ENCODE measurements at regions not wholly inside any gene's neighbourhood (a gene's known extent, or its start where the extent isn't known, plus 50 kb on each side); places are given as distances from the start of the nearest gene placed in this dataset.

DNA sequence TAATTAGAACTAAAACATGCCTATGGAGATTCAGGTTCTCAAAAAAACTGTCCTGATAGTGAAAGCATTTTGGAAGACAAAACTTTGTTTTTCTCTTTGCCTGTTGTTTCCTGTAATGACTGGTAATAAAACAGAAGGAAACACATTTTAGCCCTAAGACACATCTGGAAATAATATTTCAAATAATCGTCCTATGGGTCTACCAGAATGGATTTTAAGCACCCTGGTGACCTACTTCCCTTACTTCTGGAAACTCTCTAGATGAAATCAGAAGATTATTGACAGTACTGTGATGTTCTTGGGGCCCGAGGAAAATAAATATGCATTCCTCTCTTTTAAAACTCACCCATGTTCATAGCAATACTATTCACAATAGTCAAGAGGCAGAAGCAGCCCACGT is 110.1 kb upstream of the TLE4 start:
- no peak overlapping the region for H2AFZ ChIP-seq (ENCODE audit: low read depth)
- TF ChIP-seq, protein P1, sequence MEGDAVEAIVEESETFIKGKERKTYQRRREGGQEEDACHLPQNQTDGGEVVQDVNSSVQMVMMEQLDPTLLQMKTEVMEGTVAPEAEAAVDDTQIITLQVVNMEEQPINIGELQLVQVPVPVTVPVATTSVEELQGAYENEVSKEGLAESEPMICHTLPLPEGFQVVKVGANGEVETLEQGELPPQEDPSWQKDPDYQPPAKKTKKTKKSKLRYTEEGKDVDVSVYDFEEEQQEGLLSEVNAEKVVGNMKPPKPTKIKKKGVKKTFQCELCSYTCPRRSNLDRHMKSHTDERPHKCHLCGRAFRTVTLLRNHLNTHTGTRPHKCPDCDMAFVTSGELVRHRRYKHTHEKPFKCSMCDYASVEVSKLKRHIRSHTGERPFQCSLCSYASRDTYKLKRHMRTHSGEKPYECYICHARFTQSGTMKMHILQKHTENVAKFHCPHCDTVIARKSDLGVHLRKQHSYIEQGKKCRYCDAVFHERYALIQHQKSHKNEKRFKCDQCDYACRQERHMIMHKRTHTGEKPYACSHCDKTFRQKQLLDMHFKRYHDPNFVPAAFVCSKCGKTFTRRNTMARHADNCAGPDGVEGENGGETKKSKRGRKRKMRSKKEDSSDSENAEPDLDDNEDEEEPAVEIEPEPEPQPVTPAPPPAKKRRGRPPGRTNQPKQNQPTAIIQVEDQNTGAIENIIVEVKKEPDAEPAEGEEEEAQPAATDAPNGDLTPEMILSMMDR (conservative IDR thresholded peaks at IDR 0.05; ENCODE audit: low read depth, low read length), result no peak
- H3K27ac ChIP-seq, result no peak overlapping the region
- H3K36me3 ChIP-seq (ENCODE audit: insufficient read depth), result no peaks in the 10 kb centered on the region
- no peaks in the 10 kb centered on the region for H3K27me3 ChIP-seq (ENCODE audit: insufficient read depth, low read depth)
- H3K9ac ChIP-seq, result no peak overlapping the region
- H3K4me1 ChIP-seq (ENCODE audit: low read depth, poor library complexity, severe bottlenecking), result no peaks in the 10 kb centered on the region
- no peak overlapping the region for H3K4me2 ChIP-seq
- no peaks in the 10 kb centered on the region for H4K20me1 ChIP-seq (ENCODE audit: insufficient read depth)
- no peak overlapping the region for H3K4me3 ChIP-seq (IDR thresholded peaks at IDR 0.05; ENCODE audit: insufficient read depth, low read depth, low read length)
- no peaks in the 10 kb centered on the region for H3K79me2 ChIP-seq (ENCODE audit: insufficient read depth, low read depth)

DNA sequence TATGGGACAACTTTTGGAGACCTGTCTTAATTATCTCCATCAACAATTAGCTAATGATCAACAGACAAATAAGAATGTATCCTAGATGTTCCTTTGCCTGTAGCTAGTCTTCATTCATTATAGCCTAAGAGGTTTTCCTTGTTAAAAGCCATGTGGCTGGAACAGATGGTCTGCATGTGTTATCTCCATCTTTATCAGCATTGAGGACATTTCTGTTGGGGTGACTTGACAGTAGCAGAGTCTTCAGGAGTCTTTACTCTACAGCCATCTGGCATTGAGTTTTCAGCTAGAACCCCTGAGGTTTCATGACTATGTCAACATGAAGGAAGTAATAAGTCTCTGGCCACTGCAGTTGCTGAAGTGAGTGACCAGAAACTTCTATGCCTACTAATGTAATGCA is 106.6 kb upstream of the TLE4 start:
- Histone ChIP-seq H3K27me3 (ENCODE audit: insufficient read depth, low read depth) (no peaks in the 10 kb centered on the region), H4K20me1 (ENCODE audit: insufficient read depth) (no peaks in the 10 kb centered on the region), H3K9ac (no peak overlapping the region), H2AFZ (ENCODE audit: low read depth) (no peak overlapping the region), H3K27ac (no peak overlapping the region), H3K4me2 (no peak overlapping the region), H3K79me2 (ENCODE audit: insufficient read depth, low read depth) (no peaks in the 10 kb centered on the region), H3K36me3 (ENCODE audit: insufficient read depth) (no peaks in the 10 kb centered on the region; the same call in 1 of the 2 replicates), H3K4me3 (IDR thresholded peaks at IDR 0.05; ENCODE audit: insufficient read depth, low read depth, low read length) (no peak overlapping the region), H3K4me1 (ENCODE audit: low read depth, poor library complexity, severe bottlenecking) (no peaks in the 10 kb centered on the region)
- TF ChIP-seq, protein P1 (conservative IDR thresholded peaks at IDR 0.05; ENCODE audit: low read depth, low read length), result no peak

DNA sequence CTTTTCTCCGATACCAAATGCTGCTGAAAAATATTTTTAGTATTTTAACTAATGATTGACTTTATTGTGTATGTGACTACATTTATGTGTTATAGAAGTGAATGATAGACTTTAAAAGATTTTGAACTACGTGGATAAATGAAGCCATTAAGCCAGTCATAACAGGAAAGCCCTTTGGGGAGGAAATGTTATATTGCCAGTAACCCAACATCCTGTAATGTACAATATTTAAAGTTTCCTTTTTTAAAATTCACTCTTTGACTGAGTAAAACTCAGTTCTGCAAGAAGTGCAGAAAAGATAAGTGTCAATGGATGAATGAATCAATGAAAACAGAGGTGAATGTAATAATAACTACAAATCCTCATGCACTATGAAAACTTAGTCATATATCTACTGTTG is 102.6 kb upstream of the TLE4 start:
- no peak overlapping the region for H2AFZ ChIP-seq (ENCODE audit: low read depth)
- TF ChIP-seq, protein P1 (conservative IDR thresholded peaks at IDR 0.05; ENCODE audit: low read depth, low read length), result no peak
- H3K36me3 ChIP-seq (ENCODE audit: insufficient read depth), result no peaks in the 10 kb centered on the region; the same call in 1 of the 2 replicates
- no peak overlapping the region for H3K4me2 ChIP-seq
- no peak overlapping the region for H3K27ac ChIP-seq
- H3K4me1 ChIP-seq (ENCODE audit: low read depth, poor library complexity, severe bottlenecking), result no peaks in the 10 kb centered on the region
- H4K20me1 ChIP-seq (ENCODE audit: insufficient read depth), result no peaks in the 10 kb centered on the region
- H3K79me2 ChIP-seq (ENCODE audit: insufficient read depth, low read depth), result no peaks in the 10 kb centered on the region
- no peaks in the 10 kb centered on the region for H3K27me3 ChIP-seq (ENCODE audit: insufficient read depth, low read depth)
- no peak overlapping the region for H3K4me3 ChIP-seq (IDR thresholded peaks at IDR 0.05; ENCODE audit: insufficient read depth, low read depth, low read length)
- no peak overlapping the region for H3K9ac ChIP-seq

DNA sequence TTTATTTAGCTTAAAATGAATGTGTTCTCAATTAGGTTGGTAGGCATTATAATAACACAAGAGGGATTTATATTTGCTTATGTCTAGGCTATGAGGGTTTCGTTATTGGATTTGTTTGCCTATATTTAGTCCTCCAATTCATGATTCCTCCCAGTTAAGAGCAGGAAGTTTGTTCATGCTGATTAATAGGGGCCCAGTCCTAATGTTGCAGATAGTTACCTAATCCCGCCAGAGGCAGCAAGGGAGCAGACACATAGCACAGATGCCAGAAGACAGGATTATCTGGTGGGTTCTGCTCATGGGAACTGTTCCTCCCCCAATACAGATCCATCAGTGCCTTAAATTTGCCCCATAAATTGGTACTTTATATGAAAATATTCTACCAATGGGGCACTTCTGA is 100.8 kb upstream of the TLE4 start:
- H3K27ac ChIP-seq, result no peak overlapping the region
- no peaks in the 10 kb centered on the region; the same call in 1 of the 2 replicates for H3K36me3 ChIP-seq (ENCODE audit: insufficient read depth)
- H3K27me3 ChIP-seq (ENCODE audit: insufficient read depth, low read depth), result no peaks in the 10 kb centered on the region
- TF ChIP-seq, protein P1 (conservative IDR thresholded peaks at IDR 0.05; ENCODE audit: low read depth, low read length), result no peak
- no peak overlapping the region for H2AFZ ChIP-seq (ENCODE audit: low read depth)
- no peaks in the 10 kb centered on the region for H4K20me1 ChIP-seq (ENCODE audit: insufficient read depth)
- no peaks in the 10 kb centered on the region for H3K4me1 ChIP-seq (ENCODE audit: low read depth, poor library complexity, severe bottlenecking)
- H3K9ac ChIP-seq, result no peak overlapping the region
- H3K4me2 ChIP-seq, result no peak overlapping the region
- no peaks in the 10 kb centered on the region for H3K79me2 ChIP-seq (ENCODE audit: insufficient read depth, low read depth)
- no peak overlapping the region for H3K4me3 ChIP-seq (IDR thresholded peaks at IDR 0.05; ENCODE audit: insufficient read depth, low read depth, low read length)

Data from KMS-11 (cell line).